ENCODE measurements at regions not wholly inside any gene's neighbourhood (a gene's known extent, or its start where the extent isn't known, plus 50 kb on each side); places are given as distances from the start of the nearest gene placed in this dataset.

DNA sequence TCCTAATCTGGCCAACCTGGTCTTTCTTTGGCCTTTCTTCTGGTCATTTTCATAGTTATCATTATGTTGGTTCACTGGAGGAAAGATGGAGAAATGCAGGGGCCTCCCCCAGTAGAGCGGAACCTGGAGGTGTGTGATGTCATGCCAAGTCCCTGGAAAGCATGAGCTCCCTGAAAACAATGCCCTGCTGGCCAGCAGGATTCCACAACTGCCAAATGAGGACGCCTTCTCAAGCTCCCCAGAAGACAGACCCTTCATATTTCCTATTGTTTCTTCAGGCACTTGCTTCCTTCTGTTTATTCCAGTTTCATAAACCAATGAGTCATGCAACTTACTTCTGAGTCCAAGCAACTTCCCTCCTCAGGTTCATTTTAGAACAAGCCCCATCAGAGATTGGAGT is 339.0 kb downstream of the GATA3 start:
- DNase-seq (ENCODE audit: low spot score) (no peak), ATAC-seq (ENCODE audit: low FRiP score) (no peak)
- TF ChIP-seq CTCF (IDR thresholded peaks at IDR 0.05): no peak

- ATAC-seq (ENCODE audit: low FRiP score): no peak
- no peak for TF ChIP-seq CTCF (IDR thresholded peaks at IDR 0.05)
- DNase-seq (ENCODE audit: low spot score): no peak
These were observed 342.2 kb downstream of the GATA3 start for GRCh38 chr10:8396675-8397074.

GRCh38 chr10:8398771-8399170 is 344.3 kb downstream of the GATA3 start:
- no peak for DNase-seq (ENCODE audit: low spot score)
- ATAC-seq (ENCODE audit: low FRiP score): no peak
- no peak for TF ChIP-seq CTCF (IDR thresholded peaks at IDR 0.05)

GRCh38 chr10:8400151-8400550 is 345.7 kb downstream of the GATA3 start:
- no peak for ATAC-seq (ENCODE audit: low FRiP score)
- TF ChIP-seq CTCF (IDR thresholded peaks at IDR 0.05): no peak

DNA sequence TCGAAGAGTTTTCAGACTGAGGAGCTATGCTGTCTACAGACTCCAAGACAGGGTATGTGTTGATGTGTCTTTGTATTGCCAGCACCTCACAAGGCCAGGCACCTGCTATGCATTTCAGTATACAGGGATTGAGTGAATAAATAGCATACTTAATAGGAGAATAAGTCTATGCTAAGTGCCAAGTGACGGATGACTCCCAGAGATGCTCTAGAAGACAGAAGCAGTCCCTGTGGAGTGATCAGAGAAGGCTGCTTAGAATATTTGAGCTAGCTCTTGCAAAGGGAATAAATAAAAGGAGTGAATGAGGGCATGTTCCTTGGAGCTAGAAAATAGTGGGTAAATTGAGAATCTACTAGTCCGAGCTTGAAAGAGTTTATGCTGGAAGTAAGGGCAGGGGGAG is 346.4 kb downstream of the GATA3 start:
- no peak for DNase-seq (ENCODE audit: low spot score)
- no peak for ATAC-seq (ENCODE audit: low FRiP score)
- no peak for TF ChIP-seq CTCF (IDR thresholded peaks at IDR 0.05)

More at GRCh38 chr10:8400151-8400550, 345.7 kb downstream of the GATA3 start:
- DNase-seq (ENCODE audit: low spot score): no peak

GRCh38 chr10:8401531-8401930 is 347.0 kb downstream of the GATA3 start:
- DNase-seq (ENCODE audit: low spot score) (no peak), ATAC-seq (ENCODE audit: low FRiP score) (no peak)
- no peak for TF ChIP-seq CTCF (IDR thresholded peaks at IDR 0.05)

GRCh38 chr10:8402576-8402975 is 348.1 kb downstream of the GATA3 start:
- DNase-seq (ENCODE audit: low spot score) (no peak), ATAC-seq (ENCODE audit: low FRiP score) (no peak)
- no peak for TF ChIP-seq CTCF (IDR thresholded peaks at IDR 0.05)
